ENCODE measurements at regions not wholly inside any gene's neighbourhood (a gene's known extent, or its start where the extent isn't known, plus 50 kb on each side); places are given as distances from the start of the nearest gene placed in this dataset.

- no peaks in the 10 kb centered on the region for H3K4me1 ChIP-seq
- no peaks in the 10 kb centered on the region for H3K27me3 ChIP-seq
- no peak for TF ChIP-seq EP300 (IDR thresholded peaks at IDR 0.05)
- TF ChIP-seq, protein P1, sequence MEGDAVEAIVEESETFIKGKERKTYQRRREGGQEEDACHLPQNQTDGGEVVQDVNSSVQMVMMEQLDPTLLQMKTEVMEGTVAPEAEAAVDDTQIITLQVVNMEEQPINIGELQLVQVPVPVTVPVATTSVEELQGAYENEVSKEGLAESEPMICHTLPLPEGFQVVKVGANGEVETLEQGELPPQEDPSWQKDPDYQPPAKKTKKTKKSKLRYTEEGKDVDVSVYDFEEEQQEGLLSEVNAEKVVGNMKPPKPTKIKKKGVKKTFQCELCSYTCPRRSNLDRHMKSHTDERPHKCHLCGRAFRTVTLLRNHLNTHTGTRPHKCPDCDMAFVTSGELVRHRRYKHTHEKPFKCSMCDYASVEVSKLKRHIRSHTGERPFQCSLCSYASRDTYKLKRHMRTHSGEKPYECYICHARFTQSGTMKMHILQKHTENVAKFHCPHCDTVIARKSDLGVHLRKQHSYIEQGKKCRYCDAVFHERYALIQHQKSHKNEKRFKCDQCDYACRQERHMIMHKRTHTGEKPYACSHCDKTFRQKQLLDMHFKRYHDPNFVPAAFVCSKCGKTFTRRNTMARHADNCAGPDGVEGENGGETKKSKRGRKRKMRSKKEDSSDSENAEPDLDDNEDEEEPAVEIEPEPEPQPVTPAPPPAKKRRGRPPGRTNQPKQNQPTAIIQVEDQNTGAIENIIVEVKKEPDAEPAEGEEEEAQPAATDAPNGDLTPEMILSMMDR (IDR thresholded peaks at IDR 0.05), result no peak
- no peak for TF ChIP-seq POLR2A (IDR thresholded peaks at IDR 0.05)
- no peak overlapping the region for H3K27ac ChIP-seq
- no peaks in the 10 kb centered on the region for H3K9me3 ChIP-seq
- no peak overlapping the region for H3K4me3 ChIP-seq
- no peak for DNase-seq (ENCODE audit: low spot score in 2 of 2)
- WGBS, 2 donors, result 53 to 55% methylated on average over 3 of the region's 3 CpGs
- H3K36me3 ChIP-seq, result no peaks in the 10 kb centered on the region
These were observed 168.2 kb upstream of the GPR149 start for GRCh38 chr3:154598166-154598565.

GRCh38 chr3:154590675-154591384 lies 160.8 kb upstream of the GPR149 start:
- Histone ChIP-seq H3K36me3 (no peaks in the 10 kb centered on the region), H3K4me1 (no peaks in the 10 kb centered on the region), H3K27ac (no peak overlapping the region), H3K9me3 (no peaks in the 10 kb centered on the region), H3K4me3 (no peak overlapping the region), H3K27me3 (no peaks in the 10 kb centered on the region)
- WGBS, 2 donors, result 65 to 68% methylated on average over 3 of the region's 3 CpGs
- TF ChIP-seq POLR2A (IDR thresholded peaks at IDR 0.05), result no peak
- TF ChIP-seq EP300 (IDR thresholded peaks at IDR 0.05), result no peak
- TF ChIP-seq, protein P1 (IDR thresholded peaks at IDR 0.05), result no peak
- DNase-seq (ENCODE audit: low spot score in 2 of 2), result no peak

DNA sequence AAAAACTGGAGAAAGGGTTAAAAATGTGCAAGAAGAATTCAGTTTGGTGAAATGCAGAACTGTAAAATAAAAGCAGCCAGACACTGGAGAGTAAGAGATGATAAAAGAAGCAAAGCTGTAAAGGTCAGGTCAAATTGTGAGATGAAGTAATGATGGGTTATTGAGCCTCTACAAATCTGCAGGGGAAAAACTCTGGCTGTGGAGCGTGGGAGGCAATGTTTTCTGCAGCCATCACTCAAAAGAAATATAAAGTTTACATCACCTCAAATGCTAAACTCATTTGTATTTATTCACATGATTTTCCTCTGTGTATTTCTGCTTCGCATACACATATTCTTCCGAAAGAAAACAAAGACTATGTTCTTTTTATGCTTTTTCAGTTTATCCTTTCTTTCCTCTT lies 158.8 kb upstream of the GPR149 start:
- WGBS, 2 donors, result 37 to 40% methylated on average over 3 of the region's 3 CpGs
- Histone ChIP-seq H3K9me3 (no peaks in the 10 kb centered on the region), H3K27me3 (no peaks in the 10 kb centered on the region), H3K36me3 (no peaks in the 10 kb centered on the region), H3K4me1 (no peaks in the 10 kb centered on the region), H3K27ac (no peak overlapping the region), H3K4me3 (no peak overlapping the region)
- DNase-seq (ENCODE audit: low spot score in 2 of 2), result no peak
- TF ChIP-seq POLR2A (IDR thresholded peaks at IDR 0.05) (no peak), EP300 (IDR thresholded peaks at IDR 0.05) (no peak)
- TF ChIP-seq, protein P1 (IDR thresholded peaks at IDR 0.05), result no peak

- Histone ChIP-seq H3K36me3 (no peaks in the 10 kb centered on the region), H3K27me3 (no peaks in the 10 kb centered on the region), H3K4me1 (no peaks in the 10 kb centered on the region), H3K27ac (no peak overlapping the region), H3K4me3 (no peak overlapping the region), H3K9me3 (no peaks in the 10 kb centered on the region)
- no peak for DNase-seq (ENCODE audit: low spot score in 2 of 2)
- TF ChIP-seq, protein P1 (IDR thresholded peaks at IDR 0.05), result no peak
- TF ChIP-seq EP300 (IDR thresholded peaks at IDR 0.05), result no peak
These were observed 155.0 kb upstream of the GPR149 start for GRCh38 chr3:154584974-154585373.

DNA sequence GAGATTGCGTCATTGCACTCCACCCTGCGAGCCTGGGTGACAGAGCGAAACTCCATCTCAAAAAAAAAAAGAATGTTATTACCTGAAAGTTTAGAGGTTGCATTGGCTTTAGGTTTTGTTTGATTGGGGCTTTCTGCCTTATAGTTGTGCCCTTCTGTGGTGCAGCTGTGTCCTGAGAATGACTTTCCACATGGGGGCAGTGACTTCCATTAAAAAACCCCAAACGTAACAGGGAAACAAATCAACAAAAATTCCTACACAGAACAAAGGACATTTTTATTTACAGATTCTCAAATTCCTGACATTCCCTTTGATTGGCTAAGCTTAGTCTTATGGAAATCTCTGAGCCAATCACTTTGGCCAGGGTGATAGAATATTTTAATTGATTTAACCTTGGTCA lies 154.1 kb upstream of the GPR149 start:
- Histone ChIP-seq H3K36me3 (no peaks in the 10 kb centered on the region), H3K27ac (no peak overlapping the region), H3K27me3 (no peaks in the 10 kb centered on the region), H3K4me3 (no peak overlapping the region), H3K9me3 (no peaks in the 10 kb centered on the region), H3K4me1 (no peaks in the 10 kb centered on the region)
- TF ChIP-seq, protein P1 (IDR thresholded peaks at IDR 0.05), result no peak
- TF ChIP-seq POLR2A (IDR thresholded peaks at IDR 0.05), result no peak
- TF ChIP-seq EP300 (IDR thresholded peaks at IDR 0.05), result no peak
- 75 to 76% methylated on average over 4 of the region's 4 CpGs for WGBS, 2 donors
- no peak for DNase-seq (ENCODE audit: low spot score in 2 of 2)
